Ascending aorta (tissue), 2 donors: ENCODE measurements at regions not wholly inside any gene's neighbourhood (a gene's known extent, or its start where the extent isn't known, plus 50 kb on each side); places are given as distances from the start of the nearest gene placed in this dataset.

Experiments used
- DNase-seq, 2 donors: peaks; one replicate each; pipeline ENCODE4 v3.0.0-alpha.2; 2019; ENCODE audit warnings: low spot score in 2 of 2
- H3K27ac ChIP-seq, 2 donors: fragments of 200-600 bp; sonication (generic); one replicate each; pipeline ENCODE4 v1.5.1; 2016 to 2017; ENCODE audit warnings: mild to moderate bottlenecking in 1 of 2
- H3K27me3 ChIP-seq: fragments of 200-600 bp; sonication (generic); one replicate; pipeline ENCODE4 v1.5.1; 2017
- H3K36me3 ChIP-seq, 2 donors: fragments of 200-600 bp; sonication (generic); one replicate each; pipeline ENCODE4 v1.5.1; 2016
- H3K4me1 ChIP-seq, 2 donors: fragments of 200-600 bp; sonication (generic); one replicate each; pipeline ENCODE4 v1.5.1; 2016 to 2017; ENCODE audit warnings: mild to moderate bottlenecking in 1 of 2
- H3K4me3 ChIP-seq, 2 donors: fragments of 200-600 bp; sonication (generic); one replicate each; pipeline ENCODE4 v1.5.1; 2016 to 2017; ENCODE audit warnings: mild to moderate bottlenecking in 1 of 2
- H3K9me3 ChIP-seq, 2 donors: fragments of 200-600 bp; sonication (generic); one replicate each; pipeline ENCODE4 v1.5.1; 2016
- intact Hi-C: fragments of 100-400 bp; cut with DNase I; formaldehyde crosslinking; loops from one replicate; pipeline ENCODE4 v1.15.1; 2023
- TF ChIP-seq, protein P1 (sequence below), 3 experiments: fragments of 200-600 bp in 2 of 3; fragments of 450-650 bp in 1 of 3; sonication (generic) in 2 of 3; IDR thresholded peaks; one replicate each; pipeline ENCODE4 v1.5.1; 2016 to 2019; ENCODE audit warnings: antibody characterized with exemption in 3 of 3, mild to moderate bottlenecking in 1 of 3, moderate library complexity in 1 of 3

DNA sequence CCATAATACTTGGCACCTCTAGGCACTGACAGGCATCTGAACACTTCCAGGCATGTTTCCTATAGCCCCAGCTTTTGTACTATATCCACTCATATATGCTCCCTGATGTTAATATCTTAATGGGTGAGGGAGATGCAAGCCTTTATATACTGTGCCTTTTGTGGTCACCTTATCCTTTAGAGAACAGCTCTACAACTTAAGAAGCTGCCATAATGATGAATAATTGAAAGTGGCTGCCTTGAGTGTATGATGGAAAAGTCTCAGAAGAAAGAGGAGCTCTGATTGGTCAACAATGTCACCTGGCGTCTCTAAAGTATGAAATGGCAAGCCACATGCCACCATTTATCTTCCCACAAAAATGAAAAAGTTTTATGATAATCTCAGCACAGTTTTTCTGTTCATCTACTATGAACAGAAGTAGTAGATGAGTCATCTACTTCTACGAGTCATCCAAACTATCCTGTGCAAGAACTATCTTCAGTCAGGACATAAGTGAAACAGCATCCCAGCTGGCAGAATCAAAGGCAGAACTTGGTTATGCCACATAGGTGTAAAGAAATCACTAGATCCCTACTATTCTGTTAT is 997.9 kb upstream of the CELF4 start:
- Histone ChIP-seq H3K4me3 (no peak overlapping the region), H3K4me1 (no peaks in the 10 kb centered on the region), H3K36me3 (no peaks in the 10 kb centered on the region), H3K27me3 (no peaks in the 10 kb centered on the region), H3K9me3 (no peaks in the 10 kb centered on the region), H3K27ac (no peak overlapping the region)
- no peak for DNase-seq
- intact Hi-C loops: no loop called here
- TF ChIP-seq, protein P1, sequence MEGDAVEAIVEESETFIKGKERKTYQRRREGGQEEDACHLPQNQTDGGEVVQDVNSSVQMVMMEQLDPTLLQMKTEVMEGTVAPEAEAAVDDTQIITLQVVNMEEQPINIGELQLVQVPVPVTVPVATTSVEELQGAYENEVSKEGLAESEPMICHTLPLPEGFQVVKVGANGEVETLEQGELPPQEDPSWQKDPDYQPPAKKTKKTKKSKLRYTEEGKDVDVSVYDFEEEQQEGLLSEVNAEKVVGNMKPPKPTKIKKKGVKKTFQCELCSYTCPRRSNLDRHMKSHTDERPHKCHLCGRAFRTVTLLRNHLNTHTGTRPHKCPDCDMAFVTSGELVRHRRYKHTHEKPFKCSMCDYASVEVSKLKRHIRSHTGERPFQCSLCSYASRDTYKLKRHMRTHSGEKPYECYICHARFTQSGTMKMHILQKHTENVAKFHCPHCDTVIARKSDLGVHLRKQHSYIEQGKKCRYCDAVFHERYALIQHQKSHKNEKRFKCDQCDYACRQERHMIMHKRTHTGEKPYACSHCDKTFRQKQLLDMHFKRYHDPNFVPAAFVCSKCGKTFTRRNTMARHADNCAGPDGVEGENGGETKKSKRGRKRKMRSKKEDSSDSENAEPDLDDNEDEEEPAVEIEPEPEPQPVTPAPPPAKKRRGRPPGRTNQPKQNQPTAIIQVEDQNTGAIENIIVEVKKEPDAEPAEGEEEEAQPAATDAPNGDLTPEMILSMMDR (IDR thresholded peaks at IDR 0.05): no peak

DNA sequence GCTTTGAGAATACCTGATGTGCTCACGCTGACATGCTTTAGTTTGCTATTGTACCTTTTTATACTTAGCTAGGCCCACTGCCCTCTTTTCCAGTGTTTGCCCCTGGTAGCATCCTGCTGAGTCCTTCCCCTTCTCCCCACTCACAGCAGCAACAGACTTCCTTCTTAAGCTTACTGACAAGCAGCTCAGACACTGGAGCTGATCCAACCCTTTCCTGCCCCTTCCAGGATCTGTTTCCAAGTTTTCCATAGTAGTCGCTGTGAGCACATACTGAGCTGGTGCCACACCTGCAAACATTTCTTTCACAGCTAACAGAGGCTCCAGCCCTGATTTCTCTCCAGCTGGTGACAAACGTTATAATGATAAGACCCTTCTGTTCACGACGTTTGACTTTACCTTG is 991.4 kb upstream of the CELF4 start:
- DNase-seq: no peak
- no peaks in the 10 kb centered on the region for H3K36me3 ChIP-seq
- H3K9me3 ChIP-seq: no peaks in the 10 kb centered on the region
- intact Hi-C loops: no loop called here
- H3K4me3 ChIP-seq: no peak overlapping the region
- H3K27ac ChIP-seq: no peak overlapping the region
- TF ChIP-seq, protein P1 (IDR thresholded peaks at IDR 0.05): no peak
- H3K4me1 ChIP-seq: no peaks in the 10 kb centered on the region
- no peaks in the 10 kb centered on the region for H3K27me3 ChIP-seq

DNA sequence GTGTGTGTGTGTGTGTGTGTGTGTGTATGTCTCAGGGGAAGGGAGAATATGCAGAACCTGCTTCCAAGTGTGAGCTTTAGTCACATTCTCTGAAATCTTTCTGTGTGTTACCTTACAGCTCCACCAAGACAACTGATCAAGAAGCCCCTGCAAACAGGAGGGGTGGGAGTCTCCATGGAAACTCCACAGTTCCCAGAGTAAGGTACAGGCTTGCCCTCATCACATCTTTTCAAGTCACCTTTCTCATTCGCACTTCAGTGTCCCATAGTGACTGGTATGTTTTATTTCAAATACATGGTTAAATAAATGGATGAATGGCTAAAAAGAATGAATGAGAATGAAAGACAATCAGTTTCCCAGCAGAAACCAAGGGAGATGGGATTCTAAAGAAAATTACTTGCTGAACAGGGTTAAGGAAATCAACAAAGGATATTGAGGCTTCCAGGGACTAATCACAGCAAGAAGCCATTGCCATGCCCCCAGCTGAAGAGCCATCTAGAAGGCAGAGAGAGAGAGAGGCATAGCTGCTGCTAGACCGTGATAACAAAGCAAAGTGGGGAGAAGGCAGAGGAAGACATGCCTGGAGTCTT is 987.2 kb upstream of the CELF4 start:
- DNase-seq: no peak
- intact Hi-C loops: no loop called here
- no peak overlapping the region for H3K27ac ChIP-seq

DNA sequence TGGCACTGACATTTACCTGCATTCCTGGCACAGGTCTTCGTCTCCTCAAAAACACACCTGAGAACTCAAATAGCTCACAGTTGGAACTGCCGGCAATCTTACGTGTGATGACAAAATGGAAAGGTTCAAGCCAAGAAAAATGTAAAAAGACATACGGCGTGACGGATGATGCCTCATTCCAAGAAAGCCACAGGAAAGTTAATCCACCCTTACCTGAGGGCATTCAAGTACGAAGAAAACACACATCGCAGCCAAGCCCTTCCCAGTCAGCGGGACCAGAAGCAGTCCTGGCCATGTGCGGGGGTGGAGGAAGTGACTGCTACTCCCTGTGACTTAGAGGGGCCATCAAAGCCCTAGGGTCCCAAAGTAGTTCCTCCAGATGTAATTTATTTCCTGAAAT is 986.3 kb upstream of the CELF4 start:
- no peak for DNase-seq
- no peaks in the 10 kb centered on the region for H3K9me3 ChIP-seq
- no peak overlapping the region for H3K27ac ChIP-seq
- intact Hi-C loops: no loop called here
- no peaks in the 10 kb centered on the region for H3K36me3 ChIP-seq
- TF ChIP-seq, protein P1 (IDR thresholded peaks at IDR 0.05): no peak
- no peaks in the 10 kb centered on the region for H3K27me3 ChIP-seq
- no peaks in the 10 kb centered on the region for H3K4me1 ChIP-seq
- no peak overlapping the region for H3K4me3 ChIP-seq

More for the DNA sequence above, 987.2 kb upstream of the CELF4 start:
- TF ChIP-seq, protein P1 (IDR thresholded peaks at IDR 0.05): no peak
- Histone ChIP-seq H3K4me1 (no peaks in the 10 kb centered on the region), H3K4me3 (no peak overlapping the region), H3K27me3 (no peaks in the 10 kb centered on the region), H3K36me3 (no peaks in the 10 kb centered on the region), H3K9me3 (no peaks in the 10 kb centered on the region)

DNA sequence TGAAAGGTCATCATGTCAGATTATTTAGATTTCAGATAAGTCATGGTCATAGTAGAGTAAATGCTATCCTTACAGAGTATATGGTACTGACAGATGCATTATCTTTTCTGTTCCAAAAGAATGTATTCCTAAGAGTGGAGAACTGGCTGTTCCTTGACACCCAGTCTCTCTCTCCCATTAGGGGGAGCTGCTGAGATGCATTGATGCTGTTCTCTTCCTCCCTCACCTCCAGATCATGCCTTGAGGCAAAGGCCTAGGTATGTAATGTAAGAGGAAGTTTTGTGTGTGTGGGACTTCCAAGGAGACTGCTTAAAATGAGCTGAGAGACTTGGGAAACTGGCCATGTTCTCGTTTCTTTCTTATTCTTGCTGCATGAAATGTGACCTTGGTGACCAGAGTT is 979.5 kb upstream of the CELF4 start:
- Histone ChIP-seq H3K9me3 (no peaks in the 10 kb centered on the region), H3K36me3 (no peaks in the 10 kb centered on the region), H3K27me3 (no peaks in the 10 kb centered on the region), H3K4me1 (no peaks in the 10 kb centered on the region), H3K4me3 (no peak overlapping the region), H3K27ac (no peak overlapping the region)
- intact Hi-C loops: no loop called here
- DNase-seq: no peak
- TF ChIP-seq, protein P1 (IDR thresholded peaks at IDR 0.05): no peak
